Bronchial epithelial cell (primary cell): ENCODE measurements at regions not wholly inside any gene's neighbourhood (a gene's known extent, or its start where the extent isn't known, plus 50 kb on each side); places are given as distances from the start of the nearest gene placed in this dataset.
"Not testable (repeated sequence)": the region's sequence is repeated elsewhere in the genome, so short reads cannot be mapped to it uniquely, and the experiment has no call there.

Experiments
- DNase-seq: peaks from one replicate; pipeline ENCODE4 v3.0.0-alpha.2; 2010; ENCODE audit warnings: low read depth
- FAIRE-seq: peaks from 2 replicates; lab custom pipeline; 2011; peaks lifted over from hg19 to GRCh38; lab: Jason Lieb, UNC
- H3K27me3 ChIP-seq: 2 replicates; pipeline ENCODE4 v1.5.1; 2011; ENCODE audit warnings: low read length; ENCODE audit not compliant: control insufficient read depth, insufficient read depth
- H3K36me3 ChIP-seq: 2 replicates; pipeline ENCODE4 v1.5.1; 2011; ENCODE audit warnings: low read length; ENCODE audit not compliant: control insufficient read depth, insufficient read depth
- H3K4me3 ChIP-seq: 2 replicates; pipeline ENCODE4 v1.5.1; 2011; ENCODE audit warnings: mild to moderate bottlenecking, low read depth, low read length, control low read depth
- CTCF ChIP-seq: IDR thresholded peaks from 2 replicates; pipeline ENCODE4 v1.5.1; 2011; ENCODE audit warnings: mild to moderate bottlenecking, moderate library complexity, low read length, control low read depth, inconsistent platforms; ENCODE audit not compliant: insufficient read depth, severe bottlenecking

GRCh38 chr2:128414946-128415778 is 96.5 kb upstream of the HS6ST1 start:
- no peak for TF ChIP-seq CTCF
- H3K4me3 ChIP-seq: no peak overlapping the region
- FAIRE-seq: peak; percentile 23
- H3K27me3 ChIP-seq: no peaks in the 10 kb centered on the region
- H3K36me3 ChIP-seq: no peaks in the 10 kb centered on the region
- no peak for DNase-seq

- FAIRE-seq (no peak), DNase-seq (no peak)
- Histone ChIP-seq H3K4me3 (no peak overlapping the region), H3K27me3 (no peaks in the 10 kb centered on the region), H3K36me3 (no peaks in the 10 kb centered on the region)
- no peak for TF ChIP-seq CTCF
These were observed 97.1 kb upstream of the HS6ST1 start for GRCh38 chr2:128415779-128416061.

GRCh38 chr2:128416109-128416785 is 97.6 kb upstream of the HS6ST1 start:
- FAIRE-seq (no peak), DNase-seq (no peak)
- Histone ChIP-seq H3K27me3 (no peaks in the 10 kb centered on the region), H3K4me3 (no peak overlapping the region), H3K36me3 (no peaks in the 10 kb centered on the region)
- TF ChIP-seq CTCF: no peak

- DNase-seq: no peak
- H3K36me3 ChIP-seq: no peaks in the 10 kb centered on the region
These were observed 98.1 kb upstream of the HS6ST1 start for GRCh38 chr2:128416806-128417205.

GRCh38 chr2:128417264-128417663 is 98.6 kb upstream of the HS6ST1 start:
- not testable (repeated sequence) for H3K36me3 ChIP-seq, FAIRE-seq, H3K4me3 ChIP-seq, DNase-seq, H3K27me3 ChIP-seq

More at GRCh38 chr2:128416806-128417205, 98.1 kb upstream of the HS6ST1 start:
- Histone ChIP-seq H3K4me3 (no peak overlapping the region), H3K27me3 (no peaks in the 10 kb centered on the region)
- TF ChIP-seq CTCF: no peak
- no peak for FAIRE-seq

GRCh38 chr2:128420131-128420530 is 101.5 kb upstream of the HS6ST1 start:
- DNase-seq (no peak), FAIRE-seq (no peak)
- no peaks in the 10 kb centered on the region for H3K27me3 ChIP-seq
- TF ChIP-seq CTCF: no peak
- H3K4me3 ChIP-seq: no peak overlapping the region
- no peaks in the 10 kb centered on the region for H3K36me3 ChIP-seq
